ENCODE measurements at regions not wholly inside any gene's neighbourhood (a gene's known extent, or its start where the extent isn't known, plus 50 kb on each side); places are given as distances from the start of the nearest gene placed in this dataset.

- TF ChIP-seq REST (IDR thresholded peaks at IDR 0.05; ENCODE audit: unreplicated experiment) (no peak), CTCF (conservative IDR thresholded peaks at IDR 0.05; ENCODE audit: low read depth in 2 of 2) (no peak), JUNB (IDR thresholded peaks at IDR 0.05; ENCODE audit: unreplicated experiment) (no peak), EZH2 (IDR thresholded peaks at IDR 0.05; ENCODE audit: low read depth, unreplicated experiment) (no peak), EZH2phosphoT487 (IDR thresholded peaks at IDR 0.05; ENCODE audit: unreplicated experiment) (no peak), ETS1 (IDR thresholded peaks at IDR 0.05) (no peak)
Measured at GRCh38 chr11:120043328-120043945, 94.5 kb downstream of the TRIM29 start.
